HEK293T (cell line): ENCODE measurements at regions not wholly inside any gene's neighbourhood (a gene's known extent, or its start where the extent isn't known, plus 50 kb on each side); places are given as distances from the start of the nearest gene placed in this dataset.

ENCODE experiments used
- CTCF ChIA-PET: fragments of 350-600 bp; formaldehyde crosslinking; extraction: SDS; loops from one replicate; lab custom pipeline; 2021; ENCODE audit warnings: antibody characterized with exemption, inconsistent platforms; lab: Yijun Ruan, JAX
- POLR2A ChIA-PET: fragments of 350-600 bp; formaldehyde crosslinking; extraction: SDS; loops from one replicate; lab custom pipeline; 2020; ENCODE audit warnings: antibody characterized with exemption, inconsistent platforms; lab: Yijun Ruan, JAX
- DNase-seq: peaks from one replicate; pipeline ENCODE4 v3.0.0; 2012; ENCODE audit warnings: mixed read lengths; ENCODE audit errors: extremely low spot score
- ARNT ChIP-seq: fragments of 450-650 bp; IDR thresholded peaks from 2 replicates; pipeline ENCODE4 v1.6.1; 2017; ENCODE audit warnings: mild to moderate bottlenecking
- BHLHE40 ChIP-seq: fragments of 450-650 bp; IDR thresholded peaks from 2 replicates; pipeline ENCODE4 v1.6.1; 2016; ENCODE audit warnings: mild to moderate bottlenecking, moderate library complexity, borderline replicate concordance
- CTBP1 ChIP-seq: fragments of 450-650 bp; IDR thresholded peaks from 2 replicates; pipeline ENCODE4 v1.6.1; 2016; ENCODE audit warnings: borderline replicate concordance
- ELF4 ChIP-seq: fragments of 450-650 bp; IDR thresholded peaks from 2 replicates; pipeline ENCODE4 v1.6.1; 2017; ENCODE audit warnings: antibody characterized with exemption
- FOXA1 ChIP-seq: fragments of 450-650 bp; IDR thresholded peaks from 2 replicates; pipeline ENCODE4 v1.6.1; 2016; ENCODE audit warnings: mild to moderate bottlenecking
- FOXK2 ChIP-seq: fragments of 450-650 bp; IDR thresholded peaks from 2 replicates; pipeline ENCODE4 v1.6.1; 2016; ENCODE audit warnings: mild to moderate bottlenecking
- FOXM1 ChIP-seq: fragments of 450-650 bp; IDR thresholded peaks from 2 replicates; pipeline ENCODE4 v1.6.1; 2017; ENCODE audit warnings: mild to moderate bottlenecking, borderline replicate concordance
- HDGF ChIP-seq: fragments of 450-650 bp; IDR thresholded peaks from 2 replicates; pipeline ENCODE4 v1.6.1; 2017; ENCODE audit warnings: antibody characterized with exemption, borderline replicate concordance
- L3MBTL2 ChIP-seq: fragments of 450-650 bp; conservative IDR thresholded peaks from 2 replicates; pipeline ENCODE4 v1.6.1; 2016; ENCODE audit warnings: mild to moderate bottlenecking
- LEF1 ChIP-seq: fragments of 450-650 bp; IDR thresholded peaks from 2 replicates; pipeline ENCODE4 v1.6.1; 2017; ENCODE audit warnings: mild to moderate bottlenecking, borderline replicate concordance
- NFRKB ChIP-seq: fragments of 450-650 bp; IDR thresholded peaks from 2 replicates; pipeline ENCODE4 v1.6.1; 2016; ENCODE audit warnings: mild to moderate bottlenecking, moderate library complexity
- PKNOX1 ChIP-seq: fragments of 450-650 bp; IDR thresholded peaks from 2 replicates; pipeline ENCODE4 v1.6.1; 2016
- SP1 ChIP-seq: fragments of 450-650 bp; IDR thresholded peaks from 2 replicates; pipeline ENCODE4 v1.6.1; 2017
- SUZ12 ChIP-seq: fragments of 450-650 bp; IDR thresholded peaks from 2 replicates; pipeline ENCODE4 v1.6.1; 2016; ENCODE audit warnings: mild to moderate bottlenecking
- TARDBP ChIP-seq: fragments of 450-650 bp; IDR thresholded peaks from 2 replicates; pipeline ENCODE4 v1.6.1; 2016
- ZNF384 ChIP-seq: fragments of 450-650 bp; IDR thresholded peaks from 2 replicates; pipeline ENCODE4 v1.6.1; 2016

- ChIA-PET POLR2A (no interaction called here), CTCF (interaction anchor here (0.6 kb wide), 1 partner anchor 26 kb away, joined by 4 read pairs; no protein-coding TSS in a partner anchor)
- TF ChIP-seq PKNOX1, result no peak
- no peak for TF ChIP-seq HDGF
- no peak for TF ChIP-seq BHLHE40
- no peak for TF ChIP-seq FOXA1
- no peak for TF ChIP-seq FOXM1
- TF ChIP-seq L3MBTL2, result no peak
- TF ChIP-seq SUZ12, result no peak
- no peak for TF ChIP-seq SP1
- TF ChIP-seq ELF4, result no peak
- no peak for TF ChIP-seq CTBP1
- TF ChIP-seq ZNF384, result no peak
- TF ChIP-seq NFRKB, result no peak
- TF ChIP-seq LEF1, result no peak
- no peak for TF ChIP-seq ARNT
- no peak for TF ChIP-seq FOXK2
- no peak for TF ChIP-seq TARDBP
- no peak for DNase-seq
Measured at GRCh38 chr2:84292545-84292944, 166.5 kb downstream of the SUCLG1 start.

- POLR2A ChIA-PET, result no interaction called here
- DNase-seq, result no peak
- TF ChIP-seq TARDBP (no peak), ZNF384 (no peak), CTBP1 (no peak), PKNOX1 (no peak), HDGF (no peak), BHLHE40 (no peak), FOXA1 (no peak), FOXM1 (no peak), ARNT (no peak), NFRKB (no peak), FOXK2 (no peak), L3MBTL2 (no peak), SP1 (no peak), ELF4 (no peak), SUZ12 (no peak), LEF1 (no peak)
- CTCF ChIA-PET, result no interaction called here
Measured at GRCh38 chr2:84290537-84290936, 168.5 kb downstream of the SUCLG1 start.

- TF ChIP-seq L3MBTL2, result no peak
- no peak for TF ChIP-seq FOXM1
- TF ChIP-seq TARDBP, result no peak
- no peak for DNase-seq
- CTCF ChIA-PET, result no interaction called here
- POLR2A ChIA-PET, result no interaction called here
Measured at GRCh38 chr2:84288293-84288692, 170.8 kb downstream of the SUCLG1 start.

GRCh38 chr2:84286878-84287277 lies 172.2 kb downstream of the SUCLG1 start:
- TF ChIP-seq FOXK2 (no peak), L3MBTL2 (no peak), TARDBP (no peak), CTBP1 (no peak), FOXA1 (no peak), HDGF (no peak), ELF4 (no peak), ARNT (no peak), SP1 (no peak)
- DNase-seq, result no peak
- ChIA-PET CTCF (no interaction called here), POLR2A (interaction anchor here (0.6 kb wide), 1 partner anchor 171 kb away, joined by 3 read pairs; no protein-coding TSS in a partner anchor)

- ChIA-PET CTCF (no interaction called here), POLR2A (no interaction called here)
- no peak for DNase-seq
- TF ChIP-seq ARNT, result no peak
- no peak for TF ChIP-seq FOXM1
- no peak for TF ChIP-seq TARDBP
- TF ChIP-seq BHLHE40, result no peak
- no peak for TF ChIP-seq ZNF384
- no peak for TF ChIP-seq PKNOX1
- no peak for TF ChIP-seq SP1
Measured at GRCh38 chr2:84285056-84285747, 173.9 kb downstream of the SUCLG1 start.

- ChIA-PET POLR2A (no interaction called here), CTCF (no interaction called here)
- TF ChIP-seq NFRKB (no peak), FOXK2 (no peak), ARNT (no peak), ELF4 (no peak)
- DNase-seq, result no peak
Measured at GRCh38 chr2:84283506-84283905, 175.6 kb downstream of the SUCLG1 start.

GRCh38 chr2:84281510-84281909 lies 177.6 kb downstream of the SUCLG1 start:
- ChIA-PET CTCF (no interaction called here), POLR2A (no interaction called here)
- TF ChIP-seq TARDBP (no peak), SUZ12 (no peak), ELF4 (no peak), NFRKB (no peak), BHLHE40 (no peak), FOXM1 (no peak), LEF1 (no peak), ZNF384 (no peak), FOXK2 (no peak), PKNOX1 (no peak), L3MBTL2 (no peak), SP1 (no peak), HDGF (no peak), FOXA1 (no peak), ARNT (no peak), CTBP1 (no peak)
- no peak for DNase-seq
